ENCODE measurements at regions not wholly inside any gene's neighbourhood (a gene's known extent, or its start where the extent isn't known, plus 50 kb on each side); places are given as distances from the start of the nearest gene placed in this dataset.

GRCh38 chr6:121732641-121733040 lies 297.2 kb downstream of the GJA1 start:
- TF ChIP-seq, protein P1, sequence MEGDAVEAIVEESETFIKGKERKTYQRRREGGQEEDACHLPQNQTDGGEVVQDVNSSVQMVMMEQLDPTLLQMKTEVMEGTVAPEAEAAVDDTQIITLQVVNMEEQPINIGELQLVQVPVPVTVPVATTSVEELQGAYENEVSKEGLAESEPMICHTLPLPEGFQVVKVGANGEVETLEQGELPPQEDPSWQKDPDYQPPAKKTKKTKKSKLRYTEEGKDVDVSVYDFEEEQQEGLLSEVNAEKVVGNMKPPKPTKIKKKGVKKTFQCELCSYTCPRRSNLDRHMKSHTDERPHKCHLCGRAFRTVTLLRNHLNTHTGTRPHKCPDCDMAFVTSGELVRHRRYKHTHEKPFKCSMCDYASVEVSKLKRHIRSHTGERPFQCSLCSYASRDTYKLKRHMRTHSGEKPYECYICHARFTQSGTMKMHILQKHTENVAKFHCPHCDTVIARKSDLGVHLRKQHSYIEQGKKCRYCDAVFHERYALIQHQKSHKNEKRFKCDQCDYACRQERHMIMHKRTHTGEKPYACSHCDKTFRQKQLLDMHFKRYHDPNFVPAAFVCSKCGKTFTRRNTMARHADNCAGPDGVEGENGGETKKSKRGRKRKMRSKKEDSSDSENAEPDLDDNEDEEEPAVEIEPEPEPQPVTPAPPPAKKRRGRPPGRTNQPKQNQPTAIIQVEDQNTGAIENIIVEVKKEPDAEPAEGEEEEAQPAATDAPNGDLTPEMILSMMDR (tag by site-specific recombination; IDR thresholded peaks at IDR 0.05): no peak
- no peak for TF ChIP-seq ZNF292 (tag by site-specific recombination; IDR thresholded peaks at IDR 0.05; ENCODE audit: borderline replicate concordance, low read depth)
- no peak for TF ChIP-seq ZNF175 (tag by site-specific recombination; IDR thresholded peaks at IDR 0.05)
- TF ChIP-seq ZNF768 (tag by site-specific recombination; IDR thresholded peaks at IDR 0.05): no peak
- TF ChIP-seq ZNF670 (tag by site-specific recombination; IDR thresholded peaks at IDR 0.05; ENCODE audit: low read depth): no peak
- TF ChIP-seq ZNF280C (tag by site-specific recombination; IDR thresholded peaks at IDR 0.05): no peak
- no peak for TF ChIP-seq ZNF48 (tag by site-specific recombination; IDR thresholded peaks at IDR 0.05)
- TF ChIP-seq ZBTB11 (tag by site-specific recombination; conservative IDR thresholded peaks at IDR 0.05; ENCODE audit: low read depth): no peak
- no peak for TF ChIP-seq ZIC2 (tag by site-specific recombination; IDR thresholded peaks at IDR 0.05)
- TF ChIP-seq ZNF830 (tag by site-specific recombination; IDR thresholded peaks at IDR 0.05; ENCODE audit: low read depth): no peak
- no peak for TF ChIP-seq SP2 (tag by site-specific recombination; IDR thresholded peaks at IDR 0.05)
